SK-N-SH treated with all-trans-retinoic acid at 6 μM for 48 hours (cell line): ENCODE measurements at regions not wholly inside any gene's neighbourhood (a gene's known extent, or its start where the extent isn't known, plus 50 kb on each side); places are given as distances from the start of the nearest gene placed in this dataset.

ENCODE experiments used
- ATAC-seq: fragments of 200-7000 bp; cut with Tn5 transposase; 3 replicates; pipeline ENCODE4 v1.9.1; 2020; ENCODE audit warnings: mild to moderate bottlenecking, moderate library complexity
- ARNTL ChIP-seq: fragments of 450-650 bp; formaldehyde crosslinking; IDR thresholded peaks from 2 replicates; pipeline ENCODE4 v1.5.0; 2020; ENCODE audit warnings: low read depth, mild to moderate bottlenecking, moderate library complexity, borderline replicate concordance
- BACH2 ChIP-seq: fragments of 250-450 bp; sonication (Bioruptor Pico); IDR thresholded peaks from 2 replicates; pipeline ENCODE4 v1.9.0; 2021; ENCODE audit warnings: mild to moderate bottlenecking, borderline replicate concordance
- CSDC2 ChIP-seq: fragments of 250-450 bp; sonication (Bioruptor Pico); IDR thresholded peaks from 2 replicates; pipeline ENCODE4 v1.5.0; 2020; ENCODE audit warnings: mild to moderate bottlenecking, moderate library complexity
- ESRRG ChIP-seq: fragments of 250-450 bp; sonication (Bioruptor Pico); IDR thresholded peaks from 2 replicates; pipeline ENCODE4 v1.6.1; 2021; ENCODE audit warnings: mild to moderate bottlenecking
- GLIS3 ChIP-seq: fragments of 250-450 bp; sonication (Bioruptor Pico); IDR thresholded peaks from 2 replicates; pipeline ENCODE4 v1.5.0; 2020; ENCODE audit warnings: mild to moderate bottlenecking, moderate library complexity
- ISL1 ChIP-seq: fragments of 250-450 bp; sonication (Bioruptor Pico); IDR thresholded peaks from 2 replicates; pipeline ENCODE4 v2.1.2; 2022; ENCODE audit warnings: mild to moderate bottlenecking, moderate library complexity
- OSR1 ChIP-seq: fragments of 250-450 bp; sonication (Bioruptor Pico); IDR thresholded peaks from 2 replicates; pipeline ENCODE4 v1.8.0; 2022; ENCODE audit warnings: moderate library complexity, mild to moderate bottlenecking, inconsistent platforms
- RARB ChIP-seq: fragments of 250-450 bp; sonication (Bioruptor Pico); IDR thresholded peaks from 2 replicates; pipeline ENCODE4 v1.8.0; 2021; ENCODE audit warnings: mild to moderate bottlenecking, moderate library complexity
- SNAI2 ChIP-seq: fragments of 250-450 bp; sonication (Bioruptor Pico); IDR thresholded peaks from 2 replicates; pipeline ENCODE4 v1.5.0; 2020; ENCODE audit warnings: mild to moderate bottlenecking, moderate library complexity
- TCF4 ChIP-seq: fragments of 250-450 bp; sonication (Bioruptor Pico); IDR thresholded peaks from 2 replicates; pipeline ENCODE4 v1.8.0; 2021; ENCODE audit warnings: mild to moderate bottlenecking, moderate library complexity, borderline replicate concordance
- TOX ChIP-seq: fragments of 250-450 bp; sonication (Bioruptor Pico); IDR thresholded peaks from 2 replicates; pipeline ENCODE4 v1.8.0; 2021; ENCODE audit warnings: mild to moderate bottlenecking, moderate library complexity, borderline replicate concordance
- ZC3H10 ChIP-seq: fragments of 250-450 bp; sonication (Bioruptor Pico); IDR thresholded peaks from 2 replicates; pipeline ENCODE4 v1.5.1; 2021; ENCODE audit warnings: mild to moderate bottlenecking, moderate library complexity
- ZFP3 ChIP-seq: fragments of 250-450 bp; sonication (Bioruptor Pico); IDR thresholded peaks from 2 replicates; pipeline ENCODE4 v1.5.0; 2020; ENCODE audit warnings: mild to moderate bottlenecking, moderate library complexity
- ZFP30 ChIP-seq: fragments of 450-650 bp; formaldehyde crosslinking; IDR thresholded peaks from 2 replicates; pipeline ENCODE4 v1.5.0; 2022; ENCODE audit warnings: mild to moderate bottlenecking, moderate library complexity
- ZNF565 ChIP-seq: fragments of 450-650 bp; formaldehyde crosslinking; conservative IDR thresholded peaks from 2 replicates; pipeline ENCODE4 v1.5.0; 2020; ENCODE audit warnings: low read depth, mild to moderate bottlenecking, moderate library complexity
- ZNF70 ChIP-seq: fragments of 450-650 bp; formaldehyde crosslinking; IDR thresholded peaks from 2 replicates; pipeline ENCODE4 v1.5.0; 2020; ENCODE audit warnings: mild to moderate bottlenecking, moderate library complexity
- ZNF8 ChIP-seq: fragments of 450-650 bp; formaldehyde crosslinking; IDR thresholded peaks from 2 replicates; pipeline ENCODE4 v1.5.0; 2020; ENCODE audit warnings: mild to moderate bottlenecking, moderate library complexity
- TF ChIP-seq, protein P1 (sequence below): fragments of 250-450 bp; sonication (Bioruptor Pico); IDR thresholded peaks from 2 replicates; pipeline ENCODE4 v1.5.1; 2021; ENCODE audit warnings: mild to moderate bottlenecking, moderate library complexity
- TF ChIP-seq, protein P2 (sequence below): fragments of 250-450 bp; sonication (Bioruptor Pico); IDR thresholded peaks from 2 replicates; pipeline ENCODE4 v1.5.1; 2020; ENCODE audit warnings: low read depth, mild to moderate bottlenecking, moderate library complexity
- TF ChIP-seq, protein P3 (sequence below): fragments of 250-450 bp; sonication (Bioruptor Pico); IDR thresholded peaks from 2 replicates; pipeline ENCODE4 v1.8.0; 2021; ENCODE audit warnings: low read depth, mild to moderate bottlenecking, moderate library complexity, borderline replicate concordance
- TF ChIP-seq, protein P4 (sequence below): fragments of 250-450 bp; sonication (Bioruptor Pico); IDR thresholded peaks from 2 replicates; pipeline ENCODE4 v1.5.0; 2020; ENCODE audit warnings: mild to moderate bottlenecking, moderate library complexity
- TF ChIP-seq, protein P5 (sequence below): fragments of 250-450 bp; sonication (Bioruptor Pico); IDR thresholded peaks from 2 replicates; pipeline ENCODE4 v1.8.0; 2020; ENCODE audit warnings: mild to moderate bottlenecking, moderate library complexity, borderline replicate concordance

DNA sequence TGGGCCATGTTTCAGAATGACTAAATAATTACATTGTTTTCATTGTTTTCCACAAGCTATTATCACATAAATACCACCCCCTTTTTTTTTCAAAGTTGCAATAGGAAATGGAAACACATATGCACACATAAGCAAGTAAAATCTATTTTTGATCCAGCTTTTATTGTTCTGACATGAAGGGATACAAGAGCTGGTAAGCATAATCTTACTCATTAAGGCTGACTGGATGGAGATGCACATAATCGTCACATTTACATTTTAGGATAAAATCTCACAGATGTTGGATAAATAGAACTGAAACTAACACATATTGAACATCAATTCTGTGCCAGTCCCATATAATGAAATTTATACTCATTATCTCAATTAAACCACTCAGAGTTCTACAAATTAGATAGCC lies 84.5 kb upstream of the CHRM2 start (continued):
- TF ChIP-seq TOX (CRISPR knock-in tag): no peak
- TF ChIP-seq, protein P1, sequence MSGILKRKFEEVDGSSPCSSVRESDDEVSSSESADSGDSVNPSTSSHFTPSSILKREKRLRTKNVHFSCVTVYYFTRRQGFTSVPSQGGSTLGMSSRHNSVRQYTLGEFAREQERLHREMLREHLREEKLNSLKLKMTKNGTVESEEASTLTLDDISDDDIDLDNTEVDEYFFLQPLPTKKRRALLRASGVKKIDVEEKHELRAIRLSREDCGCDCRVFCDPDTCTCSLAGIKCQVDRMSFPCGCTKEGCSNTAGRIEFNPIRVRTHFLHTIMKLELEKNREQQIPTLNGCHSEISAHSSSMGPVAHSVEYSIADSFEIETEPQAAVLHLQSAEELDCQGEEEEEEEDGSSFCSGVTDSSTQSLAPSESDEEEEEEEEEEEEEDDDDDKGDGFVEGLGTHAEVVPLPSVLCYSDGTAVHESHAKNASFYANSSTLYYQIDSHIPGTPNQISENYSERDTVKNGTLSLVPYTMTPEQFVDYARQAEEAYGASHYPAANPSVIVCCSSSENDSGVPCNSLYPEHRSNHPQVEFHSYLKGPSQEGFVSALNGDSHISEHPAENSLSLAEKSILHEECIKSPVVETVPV (CRISPR knock-in tag): no peak
- TF ChIP-seq OSR1 (CRISPR knock-in tag): no peak
- TF ChIP-seq, protein P2, sequence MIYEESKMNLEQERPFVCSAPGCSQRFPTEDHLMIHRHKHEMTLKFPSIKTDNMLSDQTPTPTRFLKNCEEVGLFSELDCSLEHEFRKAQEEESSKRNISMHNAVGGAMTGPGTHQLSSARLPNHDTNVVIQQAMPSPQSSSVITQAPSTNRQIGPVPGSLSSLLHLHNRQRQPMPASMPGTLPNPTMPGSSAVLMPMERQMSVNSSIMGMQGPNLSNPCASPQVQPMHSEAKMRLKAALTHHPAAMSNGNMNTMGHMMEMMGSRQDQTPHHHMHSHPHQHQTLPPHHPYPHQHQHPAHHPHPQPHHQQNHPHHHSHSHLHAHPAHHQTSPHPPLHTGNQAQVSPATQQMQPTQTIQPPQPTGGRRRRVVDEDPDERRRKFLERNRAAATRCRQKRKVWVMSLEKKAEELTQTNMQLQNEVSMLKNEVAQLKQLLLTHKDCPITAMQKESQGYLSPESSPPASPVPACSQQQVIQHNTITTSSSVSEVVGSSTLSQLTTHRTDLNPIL (CRISPR knock-in tag): no peak

DNA sequence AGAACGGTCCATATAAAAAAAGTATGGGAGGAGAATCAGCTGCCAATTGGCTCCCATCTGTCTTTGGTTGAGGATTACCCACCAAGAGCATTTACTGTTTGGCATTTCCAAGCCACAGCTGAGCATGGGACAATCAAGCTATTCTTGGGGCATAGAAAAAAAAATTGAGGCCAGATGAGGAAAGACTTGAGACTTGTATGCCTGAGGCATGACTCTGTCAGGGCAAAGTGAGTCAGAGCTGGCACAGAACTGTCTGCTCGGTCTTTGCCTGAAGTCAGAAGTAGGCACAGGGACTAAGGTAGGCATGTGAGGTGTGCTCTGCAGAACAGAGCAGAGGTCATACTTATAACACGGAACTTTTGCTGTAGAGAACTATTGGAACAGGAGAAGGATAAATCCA lies 126.5 kb upstream of the CHRM2 start:
- TF ChIP-seq SNAI2 (CRISPR knock-in tag) (no peak), TCF4 (CRISPR knock-in tag) (no peak), ZNF70 (CRISPR knock-in tag) (no peak), CSDC2 (CRISPR knock-in tag) (no peak), RARB (CRISPR knock-in tag) (no peak), ISL1 (CRISPR knock-in tag) (no peak), BACH2 (CRISPR knock-in tag) (no peak), ZNF8 (CRISPR knock-in tag) (no peak), ZFP3 (CRISPR knock-in tag) (no peak), ESRRG (no peak), GLIS3 (CRISPR knock-in tag) (no peak), ZNF565 (CRISPR knock-in tag) (no peak), ARNTL (CRISPR knock-in tag) (no peak)
- TF ChIP-seq, protein P3, sequence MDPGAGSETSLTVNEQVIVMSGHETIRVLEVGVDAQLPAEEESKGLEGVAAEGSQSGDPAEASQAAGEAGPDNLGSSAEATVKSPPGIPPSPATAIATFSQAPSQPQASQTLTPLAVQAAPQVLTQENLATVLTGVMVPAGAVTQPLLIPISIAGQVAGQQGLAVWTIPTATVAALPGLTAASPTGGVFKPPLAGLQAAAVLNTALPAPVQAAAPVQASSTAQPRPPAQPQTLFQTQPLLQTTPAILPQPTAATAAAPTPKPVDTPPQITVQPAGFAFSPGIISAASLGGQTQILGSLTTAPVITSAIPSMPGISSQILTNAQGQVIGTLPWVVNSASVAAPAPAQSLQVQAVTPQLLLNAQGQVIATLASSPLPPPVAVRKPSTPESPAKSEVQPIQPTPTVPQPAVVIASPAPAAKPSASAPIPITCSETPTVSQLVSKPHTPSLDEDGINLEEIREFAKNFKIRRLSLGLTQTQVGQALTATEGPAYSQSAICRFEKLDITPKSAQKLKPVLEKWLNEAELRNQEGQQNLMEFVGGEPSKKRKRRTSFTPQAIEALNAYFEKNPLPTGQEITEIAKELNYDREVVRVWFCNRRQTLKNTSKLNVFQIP (CRISPR knock-in tag): no peak
- TF ChIP-seq, protein P2 (CRISPR knock-in tag): no peak
- TF ChIP-seq, protein P4, sequence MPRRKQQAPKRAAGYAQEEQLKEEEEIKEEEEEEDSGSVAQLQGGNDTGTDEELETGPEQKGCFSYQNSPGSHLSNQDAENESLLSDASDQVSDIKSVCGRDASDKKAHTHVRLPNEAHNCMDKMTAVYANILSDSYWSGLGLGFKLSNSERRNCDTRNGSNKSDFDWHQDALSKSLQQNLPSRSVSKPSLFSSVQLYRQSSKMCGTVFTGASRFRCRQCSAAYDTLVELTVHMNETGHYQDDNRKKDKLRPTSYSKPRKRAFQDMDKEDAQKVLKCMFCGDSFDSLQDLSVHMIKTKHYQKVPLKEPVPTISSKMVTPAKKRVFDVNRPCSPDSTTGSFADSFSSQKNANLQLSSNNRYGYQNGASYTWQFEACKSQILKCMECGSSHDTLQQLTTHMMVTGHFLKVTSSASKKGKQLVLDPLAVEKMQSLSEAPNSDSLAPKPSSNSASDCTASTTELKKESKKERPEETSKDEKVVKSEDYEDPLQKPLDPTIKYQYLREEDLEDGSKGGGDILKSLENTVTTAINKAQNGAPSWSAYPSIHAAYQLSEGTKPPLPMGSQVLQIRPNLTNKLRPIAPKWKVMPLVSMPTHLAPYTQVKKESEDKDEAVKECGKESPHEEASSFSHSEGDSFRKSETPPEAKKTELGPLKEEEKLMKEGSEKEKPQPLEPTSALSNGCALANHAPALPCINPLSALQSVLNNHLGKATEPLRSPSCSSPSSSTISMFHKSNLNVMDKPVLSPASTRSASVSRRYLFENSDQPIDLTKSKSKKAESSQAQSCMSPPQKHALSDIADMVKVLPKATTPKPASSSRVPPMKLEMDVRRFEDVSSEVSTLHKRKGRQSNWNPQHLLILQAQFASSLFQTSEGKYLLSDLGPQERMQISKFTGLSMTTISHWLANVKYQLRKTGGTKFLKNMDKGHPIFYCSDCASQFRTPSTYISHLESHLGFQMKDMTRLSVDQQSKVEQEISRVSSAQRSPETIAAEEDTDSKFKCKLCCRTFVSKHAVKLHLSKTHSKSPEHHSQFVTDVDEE (CRISPR knock-in tag): no peak
- TF ChIP-seq, protein P1 (CRISPR knock-in tag): no peak
- ATAC-seq: no peak

DNA sequence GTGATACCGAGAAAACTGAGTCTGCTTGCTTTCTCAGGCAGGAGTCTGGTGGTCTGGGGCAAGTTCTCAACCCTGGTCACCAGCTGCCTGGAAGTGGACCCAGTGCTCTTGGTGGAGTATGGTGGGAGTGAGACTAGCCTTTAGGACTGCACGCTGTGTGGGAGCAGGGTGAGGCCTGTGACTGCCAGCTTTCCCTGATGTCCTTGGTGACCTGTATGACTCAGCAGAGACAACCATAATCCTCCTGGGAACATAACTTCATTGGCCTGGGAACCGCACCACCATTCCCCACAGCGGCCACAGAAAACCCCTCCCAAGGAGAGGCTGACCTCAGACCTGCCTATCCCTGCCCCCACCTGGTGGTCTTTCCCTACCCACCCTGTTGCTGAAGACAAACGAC lies 139.5 kb upstream of the CHRM2 start:
- ATAC-seq: no peak
- TF ChIP-seq, protein P4 (CRISPR knock-in tag): no peak
- TF ChIP-seq, protein P5, sequence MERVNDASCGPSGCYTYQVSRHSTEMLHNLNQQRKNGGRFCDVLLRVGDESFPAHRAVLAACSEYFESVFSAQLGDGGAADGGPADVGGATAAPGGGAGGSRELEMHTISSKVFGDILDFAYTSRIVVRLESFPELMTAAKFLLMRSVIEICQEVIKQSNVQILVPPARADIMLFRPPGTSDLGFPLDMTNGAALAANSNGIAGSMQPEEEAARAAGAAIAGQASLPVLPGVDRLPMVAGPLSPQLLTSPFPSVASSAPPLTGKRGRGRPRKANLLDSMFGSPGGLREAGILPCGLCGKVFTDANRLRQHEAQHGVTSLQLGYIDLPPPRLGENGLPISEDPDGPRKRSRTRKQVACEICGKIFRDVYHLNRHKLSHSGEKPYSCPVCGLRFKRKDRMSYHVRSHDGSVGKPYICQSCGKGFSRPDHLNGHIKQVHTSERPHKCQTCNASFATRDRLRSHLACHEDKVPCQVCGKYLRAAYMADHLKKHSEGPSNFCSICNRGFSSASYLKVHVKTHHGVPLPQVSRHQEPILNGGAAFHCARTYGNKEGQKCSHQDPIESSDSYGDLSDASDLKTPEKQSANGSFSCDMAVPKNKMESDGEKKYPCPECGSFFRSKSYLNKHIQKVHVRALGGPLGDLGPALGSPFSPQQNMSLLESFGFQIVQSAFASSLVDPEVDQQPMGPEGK (CRISPR knock-in tag): no peak
- no peak for TF ChIP-seq RARB (CRISPR knock-in tag)
- TF ChIP-seq, protein P1 (CRISPR knock-in tag): no peak
- no peak for TF ChIP-seq ZC3H10
- TF ChIP-seq CSDC2 (CRISPR knock-in tag): no peak
- no peak for TF ChIP-seq ISL1 (CRISPR knock-in tag)
- TF ChIP-seq ZFP30 (CRISPR knock-in tag): no peak
